KMS-11 (cell line): ENCODE measurements at regions not wholly inside any gene's neighbourhood (a gene's known extent, or its start where the extent isn't known, plus 50 kb on each side); places are given as distances from the start of the nearest gene placed in this dataset.

ENCODE experiments used
- H2AFZ ChIP-seq: fragments of 200-600 bp; sonication (generic); 2 replicates; pipeline ENCODE4 v1.6.1; 2016; ENCODE audit warnings: antibody characterized with exemption, mixed run types, low read depth
- H3K27ac ChIP-seq: fragments of 200-600 bp; sonication (generic); 2 replicates; pipeline ENCODE4 v1.6.1; 2016; ENCODE audit warnings: mild to moderate bottlenecking, mixed run types
- H3K27me3 ChIP-seq: fragments of 200-600 bp; sonication (generic); 2 replicates; pipeline ENCODE4 v1.6.1; 2017; ENCODE audit warnings: mild to moderate bottlenecking, low read depth, mixed run types, moderate library complexity; ENCODE audit not compliant: insufficient read depth
- H3K36me3 ChIP-seq: fragments of 200-600 bp; sonication (generic); 2 replicates; pipeline ENCODE4 v1.6.1; 2017; ENCODE audit warnings: mild to moderate bottlenecking, mixed run types; ENCODE audit not compliant: insufficient read depth
- H3K4me1 ChIP-seq: fragments of 200-600 bp; sonication (generic); 2 replicates; pipeline ENCODE4 v1.6.1; 2016; ENCODE audit warnings: mild to moderate bottlenecking, low read depth, mixed run types; ENCODE audit not compliant: poor library complexity, severe bottlenecking
- H3K4me2 ChIP-seq: fragments of 200-600 bp; sonication (generic); 2 replicates; pipeline ENCODE4 v1.7.0; 2016; ENCODE audit warnings: mild to moderate bottlenecking, mixed run types
- H3K4me3 ChIP-seq: fragments of 200-600 bp; sonication (generic); IDR thresholded peaks from 2 replicates; pipeline ENCODE4 v1.6.1; 2017; ENCODE audit warnings: low read depth, low read length, mixed read lengths; ENCODE audit not compliant: insufficient read depth
- H3K79me2 ChIP-seq: fragments of 200-600 bp; sonication (generic); 2 replicates; pipeline ENCODE4 v1.6.1; 2016; ENCODE audit warnings: low read depth, mixed run types; ENCODE audit not compliant: insufficient read depth
- H3K9ac ChIP-seq: fragments of 200-600 bp; sonication (generic); 2 replicates; pipeline ENCODE4 v1.6.1; 2016; ENCODE audit warnings: mild to moderate bottlenecking, mixed run types
- H4K20me1 ChIP-seq: fragments of 200-600 bp; sonication (generic); 2 replicates; pipeline ENCODE4 v1.6.1; 2016; ENCODE audit warnings: mild to moderate bottlenecking, mixed run types; ENCODE audit not compliant: insufficient read depth
- TF ChIP-seq, protein P1 (sequence below): fragments of 200-600 bp; sonication (generic); conservative IDR thresholded peaks from 2 replicates; pipeline ENCODE4 v1.6.1; 2017; ENCODE audit warnings: low read depth, mild to moderate bottlenecking, antibody characterized with exemption, low read length, moderate library complexity, mixed read lengths

DNA sequence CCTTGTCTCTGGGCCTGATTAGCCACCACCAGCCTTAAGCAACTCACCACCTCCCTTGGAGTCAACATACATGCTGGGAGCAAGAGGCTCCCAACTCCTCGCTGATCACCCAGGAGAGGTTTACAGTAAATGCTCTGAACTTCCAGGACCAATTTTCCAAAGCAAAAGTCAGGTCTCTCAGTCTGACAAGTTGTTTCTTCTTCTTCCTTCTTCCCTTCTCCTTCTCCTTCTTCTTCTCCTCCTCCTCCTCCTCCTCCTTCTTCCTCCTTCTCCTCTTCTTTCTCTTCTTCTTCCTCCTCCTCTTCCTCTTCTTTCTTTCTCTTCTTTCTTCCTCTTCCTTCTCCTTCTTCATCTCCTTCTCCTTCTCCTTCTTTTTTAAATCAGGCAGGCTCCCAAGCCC is 148.2 kb downstream of the NECTIN1 start:
- Histone ChIP-seq H3K36me3 (no peaks in the 10 kb centered on the region), H3K4me3 (no peak overlapping the region), H2AFZ (no peak overlapping the region), H3K4me1 (no peaks in the 10 kb centered on the region), H4K20me1 (no peaks in the 10 kb centered on the region), H3K27ac (no peak overlapping the region), H3K4me2 (no peak overlapping the region), H3K9ac (no peak overlapping the region), H3K79me2 (no peaks in the 10 kb centered on the region), H3K27me3 (no peaks in the 10 kb centered on the region)
- TF ChIP-seq, protein P1, sequence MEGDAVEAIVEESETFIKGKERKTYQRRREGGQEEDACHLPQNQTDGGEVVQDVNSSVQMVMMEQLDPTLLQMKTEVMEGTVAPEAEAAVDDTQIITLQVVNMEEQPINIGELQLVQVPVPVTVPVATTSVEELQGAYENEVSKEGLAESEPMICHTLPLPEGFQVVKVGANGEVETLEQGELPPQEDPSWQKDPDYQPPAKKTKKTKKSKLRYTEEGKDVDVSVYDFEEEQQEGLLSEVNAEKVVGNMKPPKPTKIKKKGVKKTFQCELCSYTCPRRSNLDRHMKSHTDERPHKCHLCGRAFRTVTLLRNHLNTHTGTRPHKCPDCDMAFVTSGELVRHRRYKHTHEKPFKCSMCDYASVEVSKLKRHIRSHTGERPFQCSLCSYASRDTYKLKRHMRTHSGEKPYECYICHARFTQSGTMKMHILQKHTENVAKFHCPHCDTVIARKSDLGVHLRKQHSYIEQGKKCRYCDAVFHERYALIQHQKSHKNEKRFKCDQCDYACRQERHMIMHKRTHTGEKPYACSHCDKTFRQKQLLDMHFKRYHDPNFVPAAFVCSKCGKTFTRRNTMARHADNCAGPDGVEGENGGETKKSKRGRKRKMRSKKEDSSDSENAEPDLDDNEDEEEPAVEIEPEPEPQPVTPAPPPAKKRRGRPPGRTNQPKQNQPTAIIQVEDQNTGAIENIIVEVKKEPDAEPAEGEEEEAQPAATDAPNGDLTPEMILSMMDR = no peak

DNA sequence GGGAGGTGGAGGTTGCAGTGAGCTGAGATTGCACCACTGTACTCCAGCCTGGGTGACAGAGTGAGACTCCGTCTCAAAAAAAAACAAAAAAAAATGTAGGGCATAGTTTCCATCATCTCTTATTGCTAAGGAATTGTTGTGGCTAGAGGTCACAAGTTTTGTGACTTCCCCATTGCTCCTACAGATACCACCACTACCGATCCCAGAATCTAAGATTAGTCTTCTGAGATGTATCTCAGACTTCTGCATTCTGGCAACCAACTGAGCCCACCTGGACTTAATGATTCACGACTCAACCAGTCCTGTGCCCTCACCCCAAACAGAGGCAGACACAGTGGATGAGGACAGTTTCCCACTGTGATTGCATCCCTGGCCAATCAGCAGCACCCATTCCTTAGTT is 148.9 kb downstream of the NECTIN1 start:
- Histone ChIP-seq H4K20me1 (no peaks in the 10 kb centered on the region), H3K27ac (no peak overlapping the region), H3K4me3 (no peak overlapping the region), H3K36me3 (no peaks in the 10 kb centered on the region), H2AFZ (no peak overlapping the region), H3K4me1 (no peaks in the 10 kb centered on the region), H3K4me2 (no peak overlapping the region), H3K27me3 (no peaks in the 10 kb centered on the region), H3K9ac (no peak overlapping the region), H3K79me2 (no peaks in the 10 kb centered on the region)
- TF ChIP-seq, protein P1 = no peak

DNA sequence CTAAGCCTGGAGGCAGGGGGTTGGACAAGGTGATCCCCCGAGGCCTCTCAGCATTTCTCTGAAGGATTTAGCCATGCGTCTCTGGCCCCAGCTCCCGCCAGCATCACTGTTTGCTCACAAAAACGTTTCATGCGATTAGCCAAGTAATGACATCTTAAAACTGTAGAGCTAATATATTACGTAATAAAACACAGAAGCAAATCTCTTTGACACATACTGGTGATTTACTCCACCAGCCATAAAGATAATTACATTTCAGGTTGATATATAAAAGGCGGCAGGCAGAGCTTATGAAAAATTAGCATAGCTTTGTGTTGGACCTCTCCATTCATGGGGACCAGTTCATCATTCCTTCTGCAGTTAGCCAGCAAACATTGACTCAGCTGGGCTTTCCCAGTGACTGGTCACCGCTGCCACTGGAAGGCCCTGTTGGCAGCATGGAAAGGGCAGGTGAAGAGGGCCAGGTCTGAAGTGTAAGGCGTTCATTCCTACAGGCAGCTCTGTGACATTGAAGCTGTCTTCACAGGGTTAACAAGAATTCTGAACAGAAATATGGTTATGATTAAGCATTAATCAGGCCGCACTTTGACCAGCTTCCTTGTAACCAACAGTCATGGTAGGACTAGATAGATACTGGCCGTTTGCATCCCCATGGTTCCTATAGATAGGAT is 150.3 kb downstream of the NECTIN1 start:
- Histone ChIP-seq H3K4me2 (no peak overlapping the region), H2AFZ (no peak overlapping the region), H3K27me3 (no peaks in the 10 kb centered on the region), H3K4me1 (no peaks in the 10 kb centered on the region), H4K20me1 (no peaks in the 10 kb centered on the region), H3K36me3 (no peaks in the 10 kb centered on the region), H3K9ac (no peak overlapping the region), H3K79me2 (no peaks in the 10 kb centered on the region), H3K27ac (no peak overlapping the region), H3K4me3 (no peak overlapping the region)
- TF ChIP-seq, protein P1 = no peak

DNA sequence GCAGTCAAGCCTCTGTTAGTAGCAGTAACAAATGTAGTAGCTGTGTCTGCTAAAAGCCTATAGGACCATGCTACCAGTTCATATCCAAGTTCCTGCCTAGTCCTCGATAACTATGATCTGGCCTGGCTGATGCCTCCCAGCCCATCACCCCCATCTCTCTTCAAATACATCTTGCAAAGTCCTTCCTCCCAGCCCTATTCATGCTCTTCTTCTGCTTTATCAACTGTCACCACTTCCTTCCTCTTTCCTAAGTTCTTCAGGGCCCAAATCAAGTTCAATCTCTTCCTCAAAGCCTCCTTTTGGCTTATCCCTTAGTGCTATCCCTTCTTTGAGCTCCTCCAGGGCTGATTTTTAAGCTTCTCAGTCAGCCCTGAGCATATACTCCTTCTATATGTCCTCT is 150.9 kb upstream of the THY1 start:
- Histone ChIP-seq H3K4me1 (no peaks in the 10 kb centered on the region), H3K27ac (no peak overlapping the region), H3K4me2 (no peak overlapping the region), H3K4me3 (no peak overlapping the region), H3K9ac (no peak overlapping the region), H4K20me1 (no peaks in the 10 kb centered on the region), H2AFZ (no peak overlapping the region), H3K36me3 (no peaks in the 10 kb centered on the region), H3K79me2 (no peaks in the 10 kb centered on the region), H3K27me3 (no peaks in the 10 kb centered on the region)
- TF ChIP-seq, protein P1 = no peak
